WTC11 (cell line): ENCODE measurements at regions not wholly inside any gene's neighbourhood (a gene's known extent, or its start where the extent isn't known, plus 50 kb on each side); places are given as distances from the start of the nearest gene placed in this dataset.

ENCODE experiments used
- ATAC-seq: fragments of 200-7000 bp; cut with Tn5 transposase; 2 replicates; pipeline ENCODE4 v1.10.0; 2021; ENCODE audit warnings: mild to moderate bottlenecking, moderate library complexity
- CTCF ChIA-PET: fragments of 300-600 bp; sonication (Branson Sonifier 250); formaldehyde crosslinking; loops from one replicate; lab custom pipeline; 2021; ENCODE audit warnings: antibody characterized with exemption; lab: Charles Lee
- POLR2A ChIA-PET: fragments of 350-600 bp; sonication (Branson Sonifier 250); formaldehyde crosslinking; loops from one replicate; lab custom pipeline; 2021; ENCODE audit warnings: antibody characterized with exemption; lab: Charles Lee
- DNase-seq: peaks from one replicate; pipeline ENCODE4 v3.0.0; 2021; ENCODE audit warnings: low spot score
- H3K27ac Mint-ChIP-seq: 2 replicates; pipeline ENCODE4 v1.8.0; 2021; ENCODE audit warnings: mixed read lengths
- H3K27me3 Mint-ChIP-seq: 2 replicates; pipeline ENCODE4 v1.8.0; 2021; ENCODE audit warnings: low read depth, mild to moderate bottlenecking, moderate library complexity, mixed read lengths
- H3K36me3 Mint-ChIP-seq: 2 replicates; pipeline ENCODE4 v1.8.0; 2021; ENCODE audit warnings: mixed read lengths
- H3K4me1 Mint-ChIP-seq: 2 replicates; pipeline ENCODE4 v1.8.0; 2022; ENCODE audit warnings: mixed read lengths
- H3K4me3 Mint-ChIP-seq: 2 replicates; pipeline ENCODE4 v1.8.0; 2021; ENCODE audit warnings: mild to moderate bottlenecking, moderate library complexity, mixed read lengths
- H3K9me3 Mint-ChIP-seq: 2 replicates; pipeline ENCODE4 v1.8.0; 2021; ENCODE audit warnings: mixed read lengths
- AFF4 ChIP-seq: sonication (generic); formaldehyde crosslinking; IDR thresholded peaks from 2 replicates; pipeline ENCODE4 v1.8.1; 2023; ENCODE audit warnings: mild to moderate bottlenecking, missing genetic modification reagents, borderline replicate concordance
- ATF1 ChIP-seq: sonication (generic); formaldehyde crosslinking; IDR thresholded peaks from 2 replicates; pipeline ENCODE4 v1.8.1; 2023; ENCODE audit warnings: mild to moderate bottlenecking, moderate library complexity, missing genetic modification reagents
- ESRRA ChIP-seq: sonication (generic); formaldehyde crosslinking; IDR thresholded peaks from 2 replicates; pipeline ENCODE4 v1.8.1; 2022; ENCODE audit warnings: mild to moderate bottlenecking, missing genetic modification reagents, borderline replicate concordance
- GRHL2 ChIP-seq: fragments of 250-450 bp; sonication (Bioruptor Pico); IDR thresholded peaks from 2 replicates; pipeline ENCODE4 v1.8.0; 2022; ENCODE audit warnings: mild to moderate bottlenecking, moderate library complexity; ENCODE audit not compliant: insufficient replicate concordance, severe bottlenecking
- NR1H2 ChIP-seq: sonication (generic); formaldehyde crosslinking; IDR thresholded peaks from 2 replicates; pipeline ENCODE4 v1.9.0; 2021; ENCODE audit warnings: mild to moderate bottlenecking, moderate library complexity, missing genetic modification reagents
- NR3C1 ChIP-seq: sonication (generic); formaldehyde crosslinking; conservative IDR thresholded peaks from 2 replicates; pipeline ENCODE4 v1.8.1; 2023; ENCODE audit warnings: low read depth, mild to moderate bottlenecking, missing genetic modification reagents
- RELA ChIP-seq: sonication (generic); formaldehyde crosslinking; IDR thresholded peaks from 2 replicates; pipeline ENCODE4 v1.8.1; 2022; ENCODE audit warnings: missing genetic modification reagents, mild to moderate bottlenecking, borderline replicate concordance
- ZBTB21 ChIP-seq: sonication (generic); formaldehyde crosslinking; IDR thresholded peaks from 2 replicates; pipeline ENCODE4 v1.8.1; 2023; ENCODE audit warnings: mild to moderate bottlenecking, missing genetic modification reagents, borderline replicate concordance
- ZNF121 ChIP-seq: sonication (generic); formaldehyde crosslinking; IDR thresholded peaks from 2 replicates; pipeline ENCODE4 v1.8.0; 2023; ENCODE audit warnings: missing genetic modification reagents
- ZNF219 ChIP-seq: sonication (generic); formaldehyde crosslinking; IDR thresholded peaks from 2 replicates; pipeline ENCODE4 v1.8.0; 2023; ENCODE audit warnings: missing genetic modification reagents, mild to moderate bottlenecking, borderline replicate concordance
- ZNF423 ChIP-seq: fragments of 250-450 bp; sonication (Bioruptor Pico); IDR thresholded peaks from 2 replicates; pipeline ENCODE4 v2.1.2; 2022; ENCODE audit warnings: mild to moderate bottlenecking, moderate library complexity
- ZNF532 ChIP-seq: fragments of 250-450 bp; sonication (Bioruptor Pico); IDR thresholded peaks from 2 replicates; pipeline ENCODE4 v1.9.0; 2021; ENCODE audit warnings: mild to moderate bottlenecking, borderline replicate concordance
- ZSCAN18 ChIP-seq: fragments of 250-450 bp; sonication (Bioruptor Pico); IDR thresholded peaks from 2 replicates; pipeline ENCODE4 v2.1.2; 2022; ENCODE audit warnings: mild to moderate bottlenecking, moderate library complexity
- TF ChIP-seq, protein P1 (sequence below): sonication (generic); formaldehyde crosslinking; IDR thresholded peaks from 2 replicates; pipeline ENCODE4 v1.8.0; 2022; ENCODE audit warnings: mild to moderate bottlenecking, missing genetic modification reagents
- TF ChIP-seq, protein P2 (sequence below): fragments of 250-450 bp; sonication (Bioruptor Pico); IDR thresholded peaks from 2 replicates; pipeline ENCODE4 v1.9.0; 2021; ENCODE audit warnings: mild to moderate bottlenecking
- TF ChIP-seq, protein P3 (sequence below): sonication (generic); formaldehyde crosslinking; IDR thresholded peaks from 2 replicates; pipeline ENCODE4 v1.8.1; 2023; ENCODE audit warnings: mild to moderate bottlenecking, missing genetic modification reagents

DNA sequence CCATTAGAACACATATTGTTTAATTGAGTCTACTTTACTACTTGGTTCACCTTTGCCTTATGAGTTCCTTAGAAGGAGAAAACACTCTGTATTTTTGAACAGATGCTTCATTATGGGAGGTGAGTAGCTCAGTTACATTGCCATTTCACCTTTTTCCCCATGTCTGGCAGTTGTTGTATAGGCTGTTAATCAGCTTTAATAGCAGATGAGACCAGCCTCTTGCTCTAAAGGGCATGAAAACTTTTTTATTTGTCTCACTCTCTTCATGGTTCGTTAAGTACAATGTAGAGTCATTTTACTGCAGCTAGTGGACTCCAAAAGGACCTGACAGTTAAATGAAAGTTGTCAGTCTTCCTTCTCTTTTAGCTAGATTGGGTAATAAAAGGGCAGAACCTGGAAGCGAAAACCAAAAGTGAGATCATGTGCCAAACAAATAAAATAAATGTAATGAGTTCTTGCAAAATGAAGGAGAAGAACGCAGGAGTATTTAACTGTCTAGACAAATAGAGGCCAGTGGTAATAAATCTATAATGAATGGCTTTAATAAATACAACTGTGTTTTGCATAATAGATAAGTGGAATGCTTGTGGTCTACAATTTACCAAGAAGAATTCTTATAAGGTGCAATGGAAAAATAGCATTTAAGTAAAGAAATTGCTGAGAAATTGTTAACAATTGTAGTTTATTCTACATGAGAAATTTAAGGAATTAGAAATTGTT lies 180.0 kb upstream of the NEGR1 start:
- TF ChIP-seq, protein P1, sequence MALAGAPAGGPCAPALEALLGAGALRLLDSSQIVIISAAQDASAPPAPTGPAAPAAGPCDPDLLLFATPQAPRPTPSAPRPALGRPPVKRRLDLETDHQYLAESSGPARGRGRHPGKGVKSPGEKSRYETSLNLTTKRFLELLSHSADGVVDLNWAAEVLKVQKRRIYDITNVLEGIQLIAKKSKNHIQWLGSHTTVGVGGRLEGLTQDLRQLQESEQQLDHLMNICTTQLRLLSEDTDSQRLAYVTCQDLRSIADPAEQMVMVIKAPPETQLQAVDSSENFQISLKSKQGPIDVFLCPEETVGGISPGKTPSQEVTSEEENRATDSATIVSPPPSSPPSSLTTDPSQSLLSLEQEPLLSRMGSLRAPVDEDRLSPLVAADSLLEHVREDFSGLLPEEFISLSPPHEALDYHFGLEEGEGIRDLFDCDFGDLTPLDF (CRISPR knock-in tag), result no peak
- TF ChIP-seq NR1H2 (CRISPR knock-in tag) (no peak), ZNF219 (no peak), ZBTB21 (CRISPR knock-in tag) (no peak), ZNF121 (CRISPR knock-in tag) (no peak), ZNF532 (no peak), NR3C1 (CRISPR knock-in tag) (no peak), ATF1 (CRISPR knock-in tag) (no peak)
- TF ChIP-seq, protein P2, sequence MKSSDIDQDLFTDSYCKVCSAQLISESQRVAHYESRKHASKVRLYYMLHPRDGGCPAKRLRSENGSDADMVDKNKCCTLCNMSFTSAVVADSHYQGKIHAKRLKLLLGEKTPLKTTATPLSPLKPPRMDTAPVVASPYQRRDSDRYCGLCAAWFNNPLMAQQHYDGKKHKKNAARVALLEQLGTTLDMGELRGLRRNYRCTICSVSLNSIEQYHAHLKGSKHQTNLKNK (CRISPR knock-in tag), result no peak
- TF ChIP-seq, protein P3, sequence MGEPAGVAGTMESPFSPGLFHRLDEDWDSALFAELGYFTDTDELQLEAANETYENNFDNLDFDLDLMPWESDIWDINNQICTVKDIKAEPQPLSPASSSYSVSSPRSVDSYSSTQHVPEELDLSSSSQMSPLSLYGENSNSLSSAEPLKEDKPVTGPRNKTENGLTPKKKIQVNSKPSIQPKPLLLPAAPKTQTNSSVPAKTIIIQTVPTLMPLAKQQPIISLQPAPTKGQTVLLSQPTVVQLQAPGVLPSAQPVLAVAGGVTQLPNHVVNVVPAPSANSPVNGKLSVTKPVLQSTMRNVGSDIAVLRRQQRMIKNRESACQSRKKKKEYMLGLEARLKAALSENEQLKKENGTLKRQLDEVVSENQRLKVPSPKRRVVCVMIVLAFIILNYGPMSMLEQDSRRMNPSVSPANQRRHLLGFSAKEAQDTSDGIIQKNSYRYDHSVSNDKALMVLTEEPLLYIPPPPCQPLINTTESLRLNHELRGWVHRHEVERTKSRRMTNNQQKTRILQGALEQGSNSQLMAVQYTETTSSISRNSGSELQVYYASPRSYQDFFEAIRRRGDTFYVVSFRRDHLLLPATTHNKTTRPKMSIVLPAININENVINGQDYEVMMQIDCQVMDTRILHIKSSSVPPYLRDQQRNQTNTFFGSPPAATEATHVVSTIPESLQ, result no peak
- Mint-ChIP-seq H3K27ac (no peak overlapping the region), H3K9me3 (no peaks in the 10 kb centered on the region), H3K27me3 (no peaks in the 10 kb centered on the region), H3K36me3 (no peaks in the 10 kb centered on the region), H3K4me3 (no peak overlapping the region), H3K4me1 (no peaks in the 10 kb centered on the region)
- ATAC-seq, result no peak
- POLR2A ChIA-PET, result no interaction called here
- CTCF ChIA-PET, result no interaction called here
- no peak for DNase-seq

GRCh38 chr1:72442262-72442661 lies 159.9 kb upstream of the NEGR1 start:
- no peak overlapping the region for H3K4me3 Mint-ChIP-seq
- TF ChIP-seq ZSCAN18, result no peak
- no peak for TF ChIP-seq AFF4 (CRISPR knock-in tag)
- TF ChIP-seq RELA (CRISPR knock-in tag), result no peak
- TF ChIP-seq ZNF423, result no peak
- TF ChIP-seq GRHL2 (CRISPR knock-in tag), result no peak
- TF ChIP-seq ESRRA (CRISPR knock-in tag), result no peak
- H3K9me3 Mint-ChIP-seq, result no peaks in the 10 kb centered on the region
- ChIA-PET POLR2A (no interaction called here), CTCF (no interaction called here)
- DNase-seq (no peak), ATAC-seq (no peak)
- H3K4me1 Mint-ChIP-seq, result peaks cover 4% of the 10 kb centered on the region
- no peaks in the 10 kb centered on the region for H3K36me3 Mint-ChIP-seq
- no peaks in the 10 kb centered on the region; the same call in 1 of the 2 replicates for H3K27me3 Mint-ChIP-seq
- no peak overlapping the region for H3K27ac Mint-ChIP-seq
